CD4-positive, alpha-beta memory T cell (primary cell): ENCODE measurements at regions not wholly inside any gene's neighbourhood (a gene's known extent, or its start where the extent isn't known, plus 50 kb on each side); places are given as distances from the start of the nearest gene placed in this dataset.

ENCODE experiments used
- CTCF ChIA-PET: fragments of 350-600 bp; sonication (Branson Sonifier 250); formaldehyde crosslinking; loops from one replicate; lab custom pipeline; 2021; ENCODE audit warnings: inconsistent platforms; ENCODE audit not compliant: partially characterized antibody; lab: Charles Lee
- POLR2A ChIA-PET: fragments of 350-600 bp; sonication (Branson Sonifier 250); formaldehyde crosslinking; loops from one replicate; lab custom pipeline; 2021; ENCODE audit not compliant: partially characterized antibody; lab: Charles Lee
- DNase-seq, 5 donors: peaks; one replicate each; pipeline versions ENCODE4 v3.0.0 to v3.0.0-alpha.2; 2020 to 2022; ENCODE audit warnings: mixed read lengths in 1 of 5
- H3K27ac ChIP-seq: one replicate; pipeline ENCODE4 v1.7.0; 2013; ENCODE audit warnings: low read depth, low read length
- H3K27me3 ChIP-seq: 2 replicates; pipeline ENCODE4 v1.7.0; 2013; ENCODE audit warnings: mild to moderate bottlenecking, low read length, moderate library complexity; ENCODE audit not compliant: insufficient read depth
- H3K36me3 ChIP-seq: 2 replicates; pipeline ENCODE4 v1.7.0; 2013; ENCODE audit warnings: mild to moderate bottlenecking, low read length, moderate library complexity; ENCODE audit not compliant: insufficient read depth
- H3K4me1 ChIP-seq: 2 replicates; pipeline ENCODE4 v1.7.0; 2013; ENCODE audit warnings: mild to moderate bottlenecking, low read length, moderate library complexity; ENCODE audit not compliant: insufficient read depth
- H3K4me3 ChIP-seq, 2 donors: one replicate each; pipeline ENCODE4 v1.7.0; 2013; ENCODE audit warnings: low read length in 2 of 2, mild to moderate bottlenecking in 1 of 2
- H3K9me3 ChIP-seq, 2 donors: one replicate each; pipeline ENCODE4 v1.7.0; 2013; ENCODE audit warnings: low read length in 2 of 2, control low read depth in 1 of 2; ENCODE audit not compliant: control insufficient read depth in 1 of 2
- H3K27ac Mint-ChIP-seq, 7 donors: one replicate each; pipeline ENCODE4 v1.8.0; 2020 to 2021; ENCODE audit warnings: mixed read lengths in 7 of 7, mild to moderate bottlenecking in 6 of 7, inconsistent platforms in 3 of 7, moderate library complexity in 3 of 7
- H3K27me3 Mint-ChIP-seq, 2 donors: one replicate each; pipeline ENCODE4 v1.8.0; 2020 to 2021; ENCODE audit warnings: mixed read lengths in 2 of 2
- H3K36me3 Mint-ChIP-seq, 2 donors: one replicate each; pipeline ENCODE4 v1.8.0; 2020 to 2021; ENCODE audit warnings: mixed read lengths in 2 of 2, inconsistent platforms in 1 of 2, mild to moderate bottlenecking in 1 of 2
- H3K4me1 Mint-ChIP-seq, 4 donors: one replicate each; pipeline ENCODE4 v1.8.0; 2020 to 2021; ENCODE audit warnings: mixed read lengths in 4 of 4, mild to moderate bottlenecking in 1 of 4
- H3K4me3 Mint-ChIP-seq, 8 donors: one replicate each; pipeline ENCODE4 v1.8.0; 2020 to 2021; ENCODE audit warnings: mixed read lengths in 8 of 8, mild to moderate bottlenecking in 7 of 8, moderate library complexity in 6 of 8, inconsistent platforms in 3 of 8
- H3K9me3 Mint-ChIP-seq, 8 donors: one replicate each; pipeline ENCODE4 v1.8.0; 2020 to 2021; ENCODE audit warnings: mixed read lengths in 8 of 8, mild to moderate bottlenecking in 5 of 8, inconsistent platforms in 3 of 8, moderate library complexity in 1 of 8
- intact Hi-C: fragments of 100-400 bp; cut with micrococcal nuclease; formaldehyde crosslinking; loops from one replicate; pipeline ENCODE4 v1.15.1; 2023

- Histone ChIP-seq H3K4me3 (no peak overlapping the region), H3K4me1 (no peaks in the 10 kb centered on the region), H3K36me3 (no peaks in the 10 kb centered on the region), H3K9me3 (no peaks in the 10 kb centered on the region), H3K27me3 (no peaks in the 10 kb centered on the region), H3K27ac (no peak overlapping the region)
- no peaks in the 10 kb centered on the region for H3K36me3 Mint-ChIP-seq
- no peak for DNase-seq
- H3K27ac Mint-ChIP-seq = no peak overlapping the region
- intact Hi-C loops = no loop called here
- H3K4me1 Mint-ChIP-seq = no peaks in the 10 kb centered on the region
- H3K27me3 Mint-ChIP-seq = peaks cover 0 to 4% of the 10 kb centered on the region in 2 donors
- ChIA-PET POLR2A (no interaction called here), CTCF (no interaction called here)
- H3K4me3 Mint-ChIP-seq = no peak overlapping the region
- H3K9me3 Mint-ChIP-seq = no peaks in the 10 kb centered on the region
These were observed 177.4 kb upstream of the SYT13 start for GRCh38 chr11:45463541-45463940.

- Histone ChIP-seq H3K4me3 (no peak overlapping the region), H3K27me3 (no peaks in the 10 kb centered on the region), H3K27ac (no peak overlapping the region), H3K9me3 (no peaks in the 10 kb centered on the region), H3K4me1 (no peaks in the 10 kb centered on the region), H3K36me3 (no peaks in the 10 kb centered on the region)
- Mint-ChIP-seq H3K4me1 (no peaks in the 10 kb centered on the region), H3K36me3 (no peaks in the 10 kb centered on the region), H3K27me3 (peaks cover 0 to 9% of the 10 kb centered on the region in 2 donors), H3K9me3 (no peaks in the 10 kb centered on the region), H3K4me3 (no peak overlapping the region), H3K27ac (no peak overlapping the region)
- ChIA-PET POLR2A (no interaction called here), CTCF (no interaction called here)
- no peak for DNase-seq
- intact Hi-C loops = no loop called here
These were observed 175.4 kb upstream of the SYT13 start for GRCh38 chr11:45461514-45461913.

DNA sequence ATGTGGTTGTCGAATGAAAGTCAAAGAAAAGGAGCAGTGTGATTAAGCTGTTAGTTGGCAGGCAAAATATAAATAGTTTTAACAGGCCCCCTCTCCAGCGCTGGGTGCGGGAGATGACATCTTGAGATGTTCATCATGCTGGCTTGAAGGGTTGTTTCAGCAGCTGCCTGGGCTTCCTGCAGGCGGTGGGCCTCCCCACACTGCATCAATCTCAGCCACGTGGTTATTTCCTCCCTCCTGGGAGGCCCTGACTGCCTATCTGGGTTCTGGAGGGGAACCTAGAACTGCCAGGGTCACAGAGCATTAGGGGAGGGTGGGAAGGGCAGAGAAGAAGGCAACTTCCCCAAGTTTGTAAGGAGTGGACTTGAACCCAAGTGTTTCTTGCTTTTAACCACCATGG, 173.3 kb upstream of the SYT13 start:
- no peak overlapping the region for H3K27ac Mint-ChIP-seq

GRCh38 chr11:45458269-45458668, 172.1 kb upstream of the SYT13 start:
- no peak for DNase-seq
- intact Hi-C loops = no loop called here
- H3K9me3 ChIP-seq = no peaks in the 10 kb centered on the region

More for the DNA sequence above, 173.3 kb upstream of the SYT13 start:
- Mint-ChIP-seq H3K27me3 (peaks cover 1 to 18% of the 10 kb centered on the region in 2 donors), H3K36me3 (no peaks in the 10 kb centered on the region), H3K9me3 (peaks cover 0 to 4% (median 0%) of the 10 kb centered on the region in 8 donors), H3K4me1 (no peaks in the 10 kb centered on the region), H3K4me3 (no peak overlapping the region)
- Histone ChIP-seq H3K4me1 (no peaks in the 10 kb centered on the region), H3K27me3 (no peaks in the 10 kb centered on the region), H3K4me3 (no peak overlapping the region), H3K27ac (no peak overlapping the region), H3K9me3 (no peaks in the 10 kb centered on the region), H3K36me3 (no peaks in the 10 kb centered on the region)
- DNase-seq = no peak
- ChIA-PET POLR2A (no interaction called here), CTCF (no interaction called here)
- intact Hi-C loops = no loop called here

DNA sequence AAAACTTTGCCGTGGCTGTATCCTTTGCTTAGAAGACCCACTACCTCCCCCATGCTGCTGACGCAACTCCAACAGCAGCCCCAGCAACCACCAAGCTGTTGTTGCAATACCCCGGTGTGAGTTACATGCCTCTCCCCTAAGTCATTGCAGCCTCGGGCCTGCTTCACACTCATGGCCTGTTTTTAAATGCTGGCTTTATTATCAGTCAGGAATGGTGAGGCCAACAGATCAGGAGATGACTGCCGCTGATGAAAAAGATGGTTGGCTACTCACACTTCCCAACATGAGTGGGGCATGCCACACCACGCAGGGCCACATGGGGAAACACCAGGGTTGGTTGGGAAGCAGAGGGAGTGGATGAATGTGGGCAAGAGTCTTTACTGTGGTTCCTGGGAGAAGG, 171.5 kb upstream of the SYT13 start:
- ChIA-PET CTCF (no interaction called here), POLR2A (no interaction called here)
- Mint-ChIP-seq H3K27me3 (peaks cover 1 to 18% of the 10 kb centered on the region in 2 donors), H3K36me3 (no peaks in the 10 kb centered on the region), H3K4me1 (no peaks in the 10 kb centered on the region), H3K27ac (no peak overlapping the region), H3K4me3 (no peak overlapping the region), H3K9me3 (peaks cover 0 to 4% (median 0%) of the 10 kb centered on the region in 8 donors)
- intact Hi-C loops = no loop called here
- H3K36me3 ChIP-seq = no peaks in the 10 kb centered on the region
- no peaks in the 10 kb centered on the region for H3K9me3 ChIP-seq
- H3K27ac ChIP-seq = no peak overlapping the region
- no peak for DNase-seq
- H3K27me3 ChIP-seq = no peaks in the 10 kb centered on the region
- H3K4me3 ChIP-seq = no peak overlapping the region
- no peaks in the 10 kb centered on the region for H3K4me1 ChIP-seq

More at GRCh38 chr11:45458269-45458668, 172.1 kb upstream of the SYT13 start:
- POLR2A ChIA-PET = no interaction called here
- Mint-ChIP-seq H3K4me3 (no peak overlapping the region), H3K27me3 (peaks cover 1 to 18% of the 10 kb centered on the region in 2 donors), H3K4me1 (no peaks in the 10 kb centered on the region), H3K27ac (no peak overlapping the region), H3K9me3 (peaks cover 0 to 4% (median 0%) of the 10 kb centered on the region in 8 donors), H3K36me3 (no peaks in the 10 kb centered on the region)
- Histone ChIP-seq H3K4me3 (no peak overlapping the region), H3K36me3 (no peaks in the 10 kb centered on the region), H3K27ac (no peak overlapping the region), H3K4me1 (no peaks in the 10 kb centered on the region), H3K27me3 (no peaks in the 10 kb centered on the region)
- CTCF ChIA-PET = no interaction called here

GRCh38 chr11:45456686-45457085, 170.5 kb upstream of the SYT13 start:
- Histone ChIP-seq H3K27ac (no peak overlapping the region), H3K36me3 (no peaks in the 10 kb centered on the region), H3K9me3 (no peaks in the 10 kb centered on the region), H3K4me3 (no peak overlapping the region), H3K4me1 (no peaks in the 10 kb centered on the region), H3K27me3 (no peaks in the 10 kb centered on the region)
- intact Hi-C loops = no loop called here
- no peak for DNase-seq
- H3K27me3 Mint-ChIP-seq = peaks cover 1 to 18% of the 10 kb centered on the region in 2 donors
- H3K4me3 Mint-ChIP-seq = no peak overlapping the region
- H3K9me3 Mint-ChIP-seq = peaks cover 0 to 4% (median 0%) of the 10 kb centered on the region in 8 donors
- POLR2A ChIA-PET = no interaction called here
- H3K4me1 Mint-ChIP-seq = no peaks in the 10 kb centered on the region
- H3K36me3 Mint-ChIP-seq = no peaks in the 10 kb centered on the region
- no peak overlapping the region for H3K27ac Mint-ChIP-seq
- CTCF ChIA-PET = no interaction called here

DNA sequence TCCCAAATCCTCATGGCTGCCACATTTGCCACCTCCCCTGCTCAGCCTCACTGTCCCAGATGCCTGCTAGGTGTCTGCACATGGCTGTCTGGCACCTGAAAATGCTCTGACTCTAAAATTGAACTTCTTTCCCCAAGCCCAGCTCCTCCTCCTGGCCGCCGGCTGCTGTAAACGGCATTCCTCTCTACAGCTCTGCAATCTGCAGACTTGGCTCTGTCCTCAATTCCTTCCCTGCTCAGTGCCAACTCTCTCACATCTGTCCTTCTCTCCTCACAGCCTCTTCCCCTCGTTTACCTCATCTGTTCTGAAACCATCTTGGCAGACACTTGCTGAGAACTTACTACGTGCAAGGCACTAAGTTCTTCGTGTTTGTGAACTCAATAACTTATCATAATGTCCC, 169.4 kb upstream of the SYT13 start:
- Histone ChIP-seq H3K27me3 (no peaks in the 10 kb centered on the region), H3K9me3 (no peaks in the 10 kb centered on the region), H3K4me3 (no peak overlapping the region), H3K27ac (no peak overlapping the region), H3K4me1 (no peaks in the 10 kb centered on the region), H3K36me3 (no peaks in the 10 kb centered on the region)
- intact Hi-C loops = no loop called here
- H3K27ac Mint-ChIP-seq = no peak overlapping the region
- H3K36me3 Mint-ChIP-seq = no peaks in the 10 kb centered on the region
- H3K4me3 Mint-ChIP-seq = no peak overlapping the region
- peaks cover 1 to 14% of the 10 kb centered on the region in 2 donors for H3K27me3 Mint-ChIP-seq
- ChIA-PET POLR2A (no interaction called here), CTCF (no interaction called here)
- DNase-seq = no peak
- peaks cover 0 to 4% (median 0%) of the 10 kb centered on the region in 8 donors for H3K9me3 Mint-ChIP-seq
- no peaks in the 10 kb centered on the region for H3K4me1 Mint-ChIP-seq

DNA sequence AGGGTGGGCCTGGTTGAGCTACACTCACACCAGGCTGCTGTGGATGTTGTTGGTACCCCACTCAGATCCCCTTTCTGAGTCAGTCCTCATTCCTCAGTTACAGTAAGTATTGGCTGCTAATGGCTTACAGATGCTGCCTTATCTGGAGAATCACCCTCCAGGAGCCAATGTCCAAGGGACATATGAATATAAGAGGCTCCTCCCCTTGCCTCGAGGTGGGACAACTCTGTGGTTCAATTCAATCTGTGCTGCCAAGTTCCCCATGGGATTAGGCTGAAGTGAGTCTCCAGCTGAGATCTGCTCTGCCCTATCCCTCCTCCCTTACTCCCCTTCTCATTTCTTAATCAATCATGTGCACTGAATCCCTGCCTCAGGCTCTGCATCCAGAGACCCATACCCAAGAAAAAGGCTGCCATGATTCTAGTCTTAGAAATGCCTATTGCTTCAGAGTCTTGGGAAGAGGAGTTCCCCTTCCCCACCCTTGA, 168.8 kb upstream of the SYT13 start:
- H3K9me3 ChIP-seq = no peaks in the 10 kb centered on the region
- Mint-ChIP-seq H3K4me3 (peak overlapping the region in 1 of 8 donors; percentile 5), H3K36me3 (no peaks in the 10 kb centered on the region), H3K27me3 (peaks cover 1 to 17% of the 10 kb centered on the region in 2 donors), H3K4me1 (no peaks in the 10 kb centered on the region), H3K9me3 (peaks cover 0 to 4% (median 0%) of the 10 kb centered on the region in 8 donors), H3K27ac (no peak overlapping the region)
- DNase-seq = no peak
- no peaks in the 10 kb centered on the region for H3K4me1 ChIP-seq
- ChIA-PET POLR2A (no interaction called here), CTCF (no interaction called here)
- H3K36me3 ChIP-seq = no peaks in the 10 kb centered on the region
- no peaks in the 10 kb centered on the region for H3K27me3 ChIP-seq
- intact Hi-C loops = no loop called here
- H3K4me3 ChIP-seq = no peak overlapping the region
- no peak overlapping the region for H3K27ac ChIP-seq
